CD4-positive, alpha-beta T cell treated with Interleukin-12 subunit alpha and Interleukin-12 subunit beta, for 1 hour (primary cell): ENCODE measurements at regions not wholly inside any gene's neighbourhood (a gene's known extent, or its start where the extent isn't known, plus 50 kb on each side); places are given as distances from the start of the nearest gene placed in this dataset.
"Not testable (repeated sequence)": the region's sequence is repeated elsewhere in the genome, so short reads cannot be mapped to it uniquely, and the experiment has no call there.

ENCODE experiments used
- DNase-seq: peaks from one replicate; pipeline ENCODE4 v3.0.0-alpha.2; 2020

DNA sequence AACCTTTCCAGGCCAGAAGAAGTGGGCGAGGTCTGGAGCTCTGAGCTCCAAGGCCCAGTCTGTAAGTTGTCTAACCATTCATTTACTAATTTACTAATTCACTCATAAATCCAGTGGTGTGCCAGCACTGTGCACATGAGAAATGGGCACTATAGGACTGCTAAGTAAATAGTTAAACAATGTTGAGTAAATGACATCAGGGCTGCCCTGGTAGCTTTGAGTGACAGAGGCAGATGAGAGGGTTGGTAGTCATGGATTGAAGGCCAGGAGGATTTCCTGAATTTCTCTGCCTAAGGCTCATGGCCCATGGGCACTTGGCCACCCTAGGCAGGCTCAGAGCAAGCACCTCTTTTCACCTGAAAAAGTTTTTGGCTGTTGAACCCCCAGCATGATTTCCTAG, 216.9 kb upstream of the RXFP2 start:
- no peak for DNase-seq

DNA sequence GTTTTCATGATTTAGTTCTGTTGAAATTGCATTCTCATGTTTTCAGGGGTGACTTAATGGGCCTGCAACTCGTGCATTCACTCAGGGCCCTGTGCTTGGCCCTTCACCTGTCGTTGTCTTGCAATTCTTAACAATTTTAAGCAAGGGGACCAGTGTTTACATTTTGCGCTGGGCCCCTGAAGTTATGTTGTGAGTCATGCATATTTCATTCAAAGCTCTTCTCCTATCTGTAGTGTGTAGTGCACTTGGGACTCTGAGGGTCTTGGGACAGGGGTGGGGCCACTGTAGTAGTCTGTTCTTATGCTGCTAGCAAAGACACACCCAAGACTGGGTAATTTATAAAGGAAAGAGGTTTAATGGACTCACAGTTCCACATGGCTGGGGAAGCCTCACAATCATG, 211.2 kb upstream of the RXFP2 start:
- DNase-seq, result no peak

DNA sequence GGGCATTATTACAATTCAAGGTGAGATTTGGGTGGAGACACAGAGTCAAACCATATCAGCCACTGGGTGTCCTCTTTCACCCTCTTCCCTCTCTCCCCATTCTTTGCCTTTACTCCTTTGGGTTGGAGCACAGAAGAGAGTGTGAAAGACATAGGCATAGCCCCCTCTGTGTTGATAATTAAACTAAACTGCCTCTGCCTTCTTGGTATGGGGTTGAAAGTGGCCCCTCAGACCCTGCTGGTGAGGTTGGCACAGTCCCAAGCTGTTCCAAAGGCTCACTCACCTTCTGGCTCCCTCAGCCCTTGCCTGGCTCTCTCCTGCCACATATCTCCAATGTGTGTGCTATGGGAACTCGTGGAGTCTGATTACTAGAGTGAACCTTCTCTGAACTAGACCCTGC, 210.6 kb upstream of the RXFP2 start:
- DNase-seq, result no peak

DNA sequence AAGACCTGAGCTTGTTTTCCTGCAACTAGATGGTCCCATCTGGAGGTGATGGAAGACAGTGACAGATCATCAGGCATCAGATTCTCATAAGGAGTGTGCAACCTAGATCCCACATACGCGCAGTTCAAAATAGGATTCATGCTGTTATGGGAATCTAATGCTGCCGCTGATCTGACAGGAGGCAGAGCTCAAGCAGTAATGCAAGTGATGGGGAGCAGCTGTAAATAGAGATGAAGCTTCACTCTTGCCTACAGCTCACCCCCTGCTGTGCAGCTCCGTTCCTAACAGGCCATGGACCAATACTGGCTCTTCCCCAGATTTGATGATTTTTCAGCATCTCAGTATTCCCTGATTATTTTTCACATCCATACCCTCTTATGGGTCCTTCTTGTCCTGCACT, 208.4 kb upstream of the RXFP2 start:
- no peak for DNase-seq

DNA sequence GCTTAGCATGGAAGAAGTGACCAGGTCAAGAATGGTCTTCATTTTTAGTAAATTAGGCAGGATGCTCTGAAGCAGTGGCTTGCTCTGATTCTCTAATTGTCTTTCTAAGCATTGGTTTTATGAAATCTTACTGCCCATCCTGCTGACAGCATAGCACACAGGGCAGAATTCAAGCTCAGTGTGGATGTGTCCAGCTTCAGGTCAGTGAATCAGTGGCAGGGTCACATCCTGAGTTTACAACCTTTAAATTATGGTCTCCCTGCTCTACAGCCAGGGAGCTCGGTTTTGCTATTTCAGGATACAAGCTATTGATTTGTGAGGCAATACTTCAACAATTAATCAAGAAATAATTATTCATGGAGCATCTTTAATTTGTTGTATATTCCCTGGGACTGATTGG, 202.3 kb upstream of the RXFP2 start:
- DNase-seq, result no peak

DNA sequence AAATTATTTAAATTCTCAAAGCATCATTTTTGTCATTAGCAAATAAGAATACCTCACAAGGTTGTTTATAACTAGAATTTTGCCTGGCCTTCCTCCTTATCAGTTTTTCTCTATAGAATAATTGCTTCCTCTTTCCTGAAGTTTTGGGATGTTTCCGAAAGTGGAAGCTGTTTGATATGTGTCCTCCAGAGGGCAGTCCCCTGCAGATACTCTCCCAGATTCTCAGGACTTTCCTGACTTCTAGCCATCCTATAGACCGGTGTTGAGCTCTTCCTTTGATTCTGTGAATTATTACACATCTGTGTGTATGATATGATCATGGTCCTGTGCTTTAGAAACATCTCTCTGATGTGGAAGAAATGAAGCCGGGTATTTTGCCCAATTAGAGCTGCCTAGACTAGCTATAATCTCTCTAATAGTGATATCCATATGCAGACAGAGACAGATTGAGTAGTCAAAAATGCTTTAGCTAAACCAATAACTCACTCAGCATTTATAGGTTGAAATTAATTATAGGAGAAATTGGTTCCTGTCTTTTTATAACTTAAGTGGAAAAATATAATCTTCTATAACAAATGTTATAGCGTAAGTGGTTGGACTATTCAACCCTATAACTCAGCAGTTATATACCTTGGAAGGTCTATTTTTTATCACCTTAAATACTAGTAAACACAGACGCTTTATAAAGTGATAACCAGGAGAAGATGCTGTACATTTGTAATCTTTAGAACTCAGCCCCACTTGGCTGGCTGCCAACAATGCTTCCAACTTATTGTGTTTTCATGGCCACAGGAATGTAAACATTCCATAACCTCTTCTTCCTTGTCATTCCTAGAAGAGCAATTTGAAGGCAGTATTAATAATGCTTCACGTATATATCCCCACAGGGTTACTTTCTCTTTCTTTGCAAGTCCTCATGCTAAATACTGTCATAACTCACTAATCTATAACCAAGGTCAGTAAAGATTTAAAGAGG, 201.0 kb upstream of the RXFP2 start:
- DNase-seq, result no peak

DNA sequence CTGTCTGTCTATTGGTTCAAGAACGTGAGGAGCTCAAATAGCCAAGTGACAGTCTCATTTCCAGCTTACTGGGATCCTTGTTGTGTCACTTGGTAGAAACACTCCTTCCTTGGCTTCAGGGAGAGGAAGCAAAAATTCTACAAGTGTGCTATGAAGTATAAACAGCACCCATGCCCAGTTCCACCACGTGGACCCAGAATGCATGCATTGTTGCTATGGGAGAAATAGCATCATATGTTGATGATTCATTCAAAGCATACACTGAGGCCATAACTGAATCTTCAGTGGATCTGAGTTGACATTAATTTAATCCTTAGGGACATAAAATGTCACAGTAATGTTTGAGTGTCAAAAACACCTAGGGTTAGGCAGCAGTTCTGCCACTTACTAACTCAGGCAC, 199.0 kb upstream of the RXFP2 start:
- DNase-seq, result no peak

DNA sequence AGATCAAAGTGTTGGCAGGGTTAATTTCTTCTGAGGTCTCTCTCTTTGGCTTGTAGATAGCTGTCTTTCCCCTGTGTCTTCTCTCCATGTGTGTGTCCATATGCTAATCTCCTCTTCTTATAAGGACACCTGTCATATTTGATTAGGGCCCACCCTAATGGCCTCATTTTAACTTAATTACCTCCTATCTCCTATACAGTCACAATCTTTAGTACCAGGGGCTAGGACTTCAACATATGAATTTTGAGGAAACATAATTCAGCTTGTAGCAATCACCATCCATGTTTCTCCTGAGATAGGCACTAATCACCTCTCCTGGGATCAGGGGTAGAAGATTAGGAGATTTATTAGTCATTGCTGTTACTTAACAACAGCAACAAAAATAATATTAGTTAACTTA, 196.1 kb upstream of the RXFP2 start:
- DNase-seq, result no peak

DNA sequence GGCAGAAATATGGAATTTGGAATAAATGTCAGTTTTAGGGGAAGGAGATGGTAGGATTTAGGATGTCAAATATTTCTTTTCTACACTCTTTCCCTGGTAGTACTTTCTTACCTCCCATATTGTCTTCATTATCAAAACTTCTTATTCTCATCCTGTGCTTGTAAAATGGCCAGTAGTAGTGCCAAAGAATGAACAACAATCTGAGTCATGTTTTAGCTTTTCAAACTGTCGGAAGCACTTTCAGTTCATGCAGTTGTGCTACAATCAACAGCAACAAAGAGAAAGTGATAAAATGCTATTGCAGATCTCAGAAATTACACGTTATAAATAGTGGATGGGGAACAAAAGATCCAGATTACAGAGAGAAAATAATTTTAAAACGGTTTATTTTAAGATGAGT, 193.7 kb upstream of the RXFP2 start:
- DNase-seq, result no peak

DNA sequence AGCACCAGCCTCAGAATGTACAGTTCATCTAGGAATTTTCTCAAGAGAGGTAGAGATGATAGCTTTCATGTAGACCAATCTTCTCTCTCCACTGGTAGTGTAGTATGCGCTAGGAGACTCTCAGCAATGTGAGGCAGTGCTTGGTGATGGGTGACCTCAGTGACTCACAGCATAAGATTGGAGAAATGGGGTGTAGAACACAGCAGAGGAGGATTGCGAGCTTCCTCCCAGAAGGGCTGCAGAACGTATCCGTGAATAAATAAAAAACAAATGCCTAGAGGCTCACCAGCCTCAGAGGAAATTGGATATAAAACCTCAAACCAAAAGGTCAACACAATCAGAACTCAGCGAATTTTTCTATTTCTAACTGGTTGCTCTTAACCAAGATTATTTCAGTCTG, 182.9 kb upstream of the RXFP2 start:
- DNase-seq, result no peak

DNA sequence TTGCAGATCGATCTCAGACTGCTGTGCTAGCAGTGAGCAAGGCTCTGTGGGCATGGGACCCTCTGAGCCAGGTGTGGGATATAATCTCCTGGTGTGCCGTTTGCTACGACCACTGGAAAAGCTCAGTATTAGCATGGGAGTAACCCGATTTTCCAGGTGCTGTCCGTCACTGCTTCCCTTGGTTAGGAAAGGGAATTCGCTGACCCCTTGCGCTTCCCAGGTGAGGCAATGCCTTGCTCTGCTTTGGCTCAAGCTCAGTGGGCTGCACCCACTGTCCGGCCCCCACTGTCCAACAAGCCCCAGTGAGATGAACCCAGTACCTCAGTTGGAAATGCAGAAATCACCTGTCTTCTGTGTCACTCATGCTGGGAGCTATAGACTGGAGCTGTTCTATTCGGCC, 155.1 kb upstream of the RXFP2 start:
- DNase-seq, result not testable (repeated sequence)

DNA sequence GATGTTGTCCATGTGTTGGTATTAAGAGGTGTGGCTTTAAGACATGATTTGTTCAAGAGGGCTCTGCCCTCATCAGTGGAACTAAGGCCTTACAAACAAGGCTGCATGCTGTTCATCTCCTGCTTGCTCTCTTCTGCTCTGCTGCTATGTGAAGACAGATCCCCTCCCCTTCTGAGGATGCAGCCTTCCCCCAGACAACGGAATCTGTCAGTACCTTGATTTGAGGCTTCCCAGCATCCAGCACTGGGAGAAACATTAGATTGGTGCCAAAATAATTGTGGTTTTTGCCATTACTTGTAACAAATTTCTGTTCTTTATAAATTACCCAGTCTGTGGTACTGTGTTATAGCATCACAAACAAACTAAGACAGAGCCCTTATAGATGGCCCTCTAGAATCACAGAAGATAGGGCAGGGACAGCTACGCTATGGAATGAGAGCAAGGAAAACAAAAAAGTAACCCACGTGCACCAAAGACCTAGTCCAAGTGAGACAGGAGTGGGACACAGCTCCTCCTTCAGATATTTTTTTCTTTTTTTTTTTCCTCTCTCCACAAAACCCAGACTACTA, 151.5 kb upstream of the RXFP2 start:
- no peak for DNase-seq

DNA sequence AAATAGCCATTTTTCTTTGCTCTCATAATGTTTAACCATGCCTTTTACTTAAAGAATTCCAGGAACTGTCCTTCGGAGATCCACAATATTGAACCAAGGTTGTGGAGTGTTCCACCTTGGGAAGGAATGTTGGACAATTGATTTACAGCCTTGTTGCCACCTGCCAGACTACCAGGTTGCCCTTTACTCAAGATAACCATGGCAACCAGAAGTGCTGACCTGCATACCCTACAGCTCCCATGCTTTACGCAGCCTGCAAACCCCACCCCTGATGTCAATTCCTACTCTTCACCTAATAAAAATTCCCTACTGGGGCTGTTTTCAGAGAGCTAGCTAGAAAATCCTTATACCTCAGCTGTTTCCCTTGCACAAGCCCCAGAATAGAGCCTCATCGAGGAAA, 151.0 kb upstream of the RXFP2 start:
- no peak for DNase-seq

DNA sequence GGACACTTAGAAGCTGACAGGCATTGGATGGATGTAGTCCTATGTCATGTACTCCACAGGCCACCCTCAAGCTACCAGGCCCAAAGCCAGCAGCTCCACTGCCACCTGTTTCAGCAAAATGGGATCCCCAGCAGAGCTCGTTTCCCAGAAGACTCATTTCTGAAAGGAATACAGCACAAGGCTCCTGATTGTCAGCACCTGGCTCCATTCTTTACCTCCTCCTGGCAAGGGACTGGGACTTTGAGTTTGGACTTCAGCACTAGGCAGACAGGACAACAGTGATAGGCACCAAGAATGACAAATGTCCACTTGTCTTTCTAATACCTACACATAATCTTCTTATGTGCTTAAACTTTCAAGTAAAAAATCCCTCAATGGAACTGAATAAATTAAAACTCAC, 150.4 kb upstream of the RXFP2 start:
- DNase-seq, result no peak

DNA sequence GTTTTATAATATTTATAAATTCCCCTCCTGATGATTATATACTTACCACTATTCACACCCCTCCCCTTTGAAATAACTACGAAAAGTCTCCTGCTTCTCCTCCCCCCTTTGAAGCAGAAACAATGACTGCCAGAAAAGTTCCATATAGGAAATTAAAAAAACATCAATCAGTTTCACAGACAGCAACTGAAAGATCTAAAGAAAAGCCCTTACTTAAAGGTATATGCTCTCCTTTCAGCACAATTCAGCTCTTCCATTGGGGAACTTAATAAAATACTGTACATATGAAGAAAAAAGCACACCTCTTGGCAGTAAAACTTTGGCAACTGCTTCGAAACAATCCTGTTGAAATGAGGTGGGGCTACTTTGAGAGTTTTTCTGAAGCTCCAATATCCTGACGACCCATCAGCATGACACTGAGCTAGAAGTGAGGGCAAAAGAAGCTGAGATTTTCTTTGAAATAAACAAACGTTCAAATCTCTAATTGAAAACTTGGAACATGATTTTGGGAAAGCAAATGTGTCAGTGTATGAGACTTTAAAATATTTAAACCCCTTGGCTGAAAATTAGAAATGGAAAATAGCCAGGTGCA, 147.6 kb upstream of the RXFP2 start:
- no peak for DNase-seq

DNA sequence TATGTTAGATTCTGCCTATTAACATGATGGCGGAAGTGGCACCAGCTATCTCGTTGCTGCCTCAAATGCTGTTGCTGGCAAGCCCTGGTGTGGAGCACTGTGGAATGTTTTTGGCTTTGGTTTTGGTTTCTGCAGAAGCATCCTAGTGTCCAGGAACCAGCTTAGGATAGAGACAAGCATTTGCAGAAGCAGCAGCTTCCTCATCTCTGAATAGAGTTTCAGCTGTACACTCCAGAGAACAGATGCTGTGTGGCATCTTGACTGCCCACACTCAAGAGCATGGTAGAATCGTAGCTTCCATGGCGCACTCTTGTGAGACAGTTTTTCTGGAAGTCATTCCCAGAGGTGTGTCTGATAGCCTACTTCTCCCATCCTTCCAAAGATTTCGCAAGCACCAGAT, 145.3 kb upstream of the RXFP2 start:
- DNase-seq, result no peak

DNA sequence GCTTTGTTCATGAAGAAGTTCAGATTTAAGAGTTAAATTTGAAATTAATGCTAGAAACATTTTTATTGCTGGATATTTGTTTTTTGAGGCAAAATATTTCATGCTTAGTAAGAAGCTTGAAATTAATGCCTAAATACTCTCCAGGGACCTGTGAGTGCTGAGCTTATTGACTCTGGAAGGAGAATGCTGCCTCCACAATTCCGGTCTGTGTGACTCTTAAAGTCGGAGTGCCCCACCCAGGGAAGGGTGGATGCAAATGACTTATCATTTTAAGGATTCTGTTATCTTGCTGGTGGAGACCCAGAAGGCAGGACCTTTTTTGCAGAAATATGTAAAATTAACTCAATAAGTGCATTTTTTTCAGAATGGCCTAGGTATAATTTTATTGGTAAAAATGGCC, 143.8 kb upstream of the RXFP2 start:
- DNase-seq, result no peak

DNA sequence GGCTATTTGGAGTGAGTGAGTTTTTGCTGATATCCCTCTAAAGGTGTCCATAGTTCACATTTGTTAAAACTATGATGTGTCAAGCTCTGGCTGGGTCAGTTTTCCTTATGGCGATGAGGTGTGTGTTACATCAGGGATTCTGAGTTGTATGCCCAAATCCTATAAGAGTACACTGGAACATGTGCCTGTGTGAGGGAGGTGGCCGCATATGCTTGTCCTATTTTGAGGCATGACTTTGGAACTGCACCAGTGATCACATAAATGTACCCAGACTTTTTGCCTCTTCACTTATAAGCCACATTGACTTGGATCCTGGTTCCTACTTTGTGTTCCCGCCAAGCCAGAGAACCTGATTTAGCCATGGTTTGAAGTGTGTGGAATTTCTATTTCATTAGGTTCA, 140.3 kb upstream of the RXFP2 start:
- DNase-seq, result no peak

DNA sequence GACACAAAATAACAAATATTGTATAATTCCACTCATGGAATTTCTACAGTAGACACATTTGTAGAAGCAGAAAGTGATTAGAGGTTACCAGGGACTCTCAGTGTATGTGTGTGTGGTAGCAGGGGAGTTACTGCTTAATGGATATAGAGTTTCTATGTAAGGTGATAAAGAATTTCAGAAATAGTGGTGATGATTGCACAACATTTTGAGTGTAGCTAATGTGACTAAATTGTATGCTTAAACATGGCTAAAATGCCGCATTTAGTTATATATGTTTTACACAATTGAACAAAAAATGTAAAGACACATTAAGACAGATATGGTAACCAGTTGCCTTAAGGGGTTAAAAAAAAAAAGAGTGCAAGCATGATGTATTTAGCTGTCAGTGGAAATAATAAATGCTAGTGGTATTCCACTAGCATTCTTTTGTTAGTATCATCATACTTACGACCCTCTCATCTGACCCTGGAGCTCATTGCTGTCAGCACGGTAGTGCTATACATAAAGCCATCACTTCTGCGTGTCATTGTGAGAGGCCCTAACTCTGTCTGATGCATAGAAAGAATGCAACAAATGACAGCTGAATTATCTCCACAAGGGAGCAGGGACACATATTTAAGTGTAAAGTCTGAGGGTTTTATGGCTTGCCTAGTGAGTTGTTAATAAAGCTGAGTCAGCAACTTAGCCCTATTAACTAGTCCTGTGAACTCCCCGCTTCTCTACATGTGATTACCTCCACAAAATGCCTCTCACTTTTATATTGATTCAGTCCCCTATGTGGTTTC, 134.1 kb upstream of the RXFP2 start:
- DNase-seq, result no peak

DNA sequence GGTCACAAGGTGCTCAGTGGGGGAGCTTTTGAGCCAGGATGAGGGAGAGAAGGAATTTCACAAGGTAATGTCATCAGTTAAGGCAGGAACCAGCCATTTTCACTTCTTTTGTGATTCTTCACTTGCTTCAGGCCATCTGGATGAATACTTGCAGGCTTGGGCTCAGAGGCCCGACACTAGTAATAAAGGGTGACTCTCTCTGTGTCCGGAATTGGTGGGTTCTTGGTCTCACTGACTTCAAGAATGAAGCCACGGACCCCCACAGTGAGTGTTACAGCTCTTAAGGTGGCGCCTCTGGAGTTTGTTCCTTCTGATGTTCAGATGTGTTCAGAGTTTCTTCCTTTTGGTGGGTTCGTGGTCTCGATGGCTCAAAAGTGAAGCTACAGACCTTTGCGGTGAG, 131.8 kb upstream of the RXFP2 start:
- DNase-seq, result not testable (repeated sequence)

DNA sequence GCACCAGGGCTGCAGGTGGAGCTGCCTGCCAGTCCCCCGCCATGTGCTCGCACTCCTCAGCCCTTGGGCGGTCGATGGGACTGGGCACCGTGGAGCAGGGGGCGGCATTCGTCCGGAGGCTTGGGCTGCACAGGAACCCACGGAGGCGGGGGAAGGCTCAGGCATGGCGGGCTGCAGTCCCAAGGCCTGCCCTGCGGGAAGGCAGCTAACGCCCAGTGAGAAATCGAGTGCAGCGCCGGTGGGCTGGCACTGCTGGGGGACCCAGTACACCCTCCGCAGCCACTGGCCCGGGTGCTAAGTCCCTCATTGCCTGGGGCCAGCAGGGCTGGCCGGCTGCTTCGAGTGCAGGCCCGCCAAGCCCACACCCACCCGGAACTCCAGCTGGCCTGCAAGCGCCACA, 130.5 kb upstream of the RXFP2 start:
- not testable (repeated sequence) for DNase-seq

DNA sequence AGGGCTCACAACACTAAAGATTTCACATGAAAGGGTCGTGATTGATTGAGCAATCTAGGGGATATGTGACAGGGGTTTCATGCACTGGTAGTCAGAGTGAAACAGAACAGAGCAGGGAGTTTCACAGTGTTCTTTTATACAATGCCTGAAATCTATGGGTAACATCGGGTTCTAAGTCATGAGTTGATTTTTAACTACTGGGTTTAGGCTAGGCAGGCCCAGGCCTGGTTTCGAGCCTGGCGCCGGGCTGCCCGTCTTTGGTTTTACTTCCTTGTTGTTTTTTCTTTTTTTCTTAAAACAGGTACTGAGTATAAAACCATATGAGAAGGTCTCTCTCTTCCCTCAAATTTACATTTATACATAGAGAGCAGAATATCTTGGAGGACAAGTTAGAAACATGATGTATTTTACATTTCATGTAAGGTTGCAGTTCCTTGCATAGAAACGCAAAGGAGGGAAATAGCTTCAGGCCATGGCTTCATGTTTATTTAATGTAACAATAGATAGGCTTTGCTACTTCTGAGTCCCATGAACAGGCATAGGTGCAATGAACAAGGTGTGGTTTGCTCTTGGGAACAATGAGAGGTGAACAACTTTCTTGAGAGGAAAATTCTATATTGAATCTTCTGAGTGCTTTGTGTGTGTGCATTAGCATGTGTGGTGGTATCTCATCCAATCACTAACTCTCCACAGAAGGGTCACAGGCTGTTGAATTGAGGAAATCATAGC, 128.9 kb upstream of the RXFP2 start:
- DNase-seq, result no peak

DNA sequence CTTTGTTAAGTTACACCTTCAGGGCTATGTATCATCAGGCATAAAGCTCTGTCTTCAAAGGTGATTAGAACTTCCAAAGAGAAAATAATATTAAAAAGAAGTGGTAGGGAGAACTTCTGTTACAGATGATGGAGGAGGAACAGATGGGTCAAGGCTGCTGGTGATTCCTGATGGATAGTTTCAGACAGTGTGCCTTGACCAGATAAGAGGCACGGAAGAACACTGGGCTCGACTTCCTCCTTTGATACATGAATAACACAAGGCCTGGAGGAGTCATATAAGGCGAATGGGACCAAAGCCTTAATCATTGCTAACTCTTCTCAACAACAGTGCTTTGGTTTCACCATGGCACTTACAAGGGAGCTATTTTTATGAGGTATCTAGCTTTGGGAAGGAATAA, 128.1 kb upstream of the RXFP2 start:
- no peak for DNase-seq
